Inferior parietal cortex (tissue), 1 donor: ENCODE measurements at regions not wholly inside any gene's neighbourhood (a gene's known extent, or its start where the extent isn't known, plus 50 kb on each side); places are given as distances from the start of the nearest gene placed in this dataset.

Experiments
- DNase-seq: peaks from one replicate; pipeline ENCODE4 v3.0.0-alpha.2; 2016; ENCODE audit errors: extremely low spot score

- DNase-seq: no peak
Measured at GRCh38 chr7:117929237-117929636, 56.0 kb upstream of the CTTNBP2 start.

- DNase-seq: no peak
Measured at GRCh38 chr7:117931314-117931713, 58.1 kb upstream of the CTTNBP2 start.

DNA sequence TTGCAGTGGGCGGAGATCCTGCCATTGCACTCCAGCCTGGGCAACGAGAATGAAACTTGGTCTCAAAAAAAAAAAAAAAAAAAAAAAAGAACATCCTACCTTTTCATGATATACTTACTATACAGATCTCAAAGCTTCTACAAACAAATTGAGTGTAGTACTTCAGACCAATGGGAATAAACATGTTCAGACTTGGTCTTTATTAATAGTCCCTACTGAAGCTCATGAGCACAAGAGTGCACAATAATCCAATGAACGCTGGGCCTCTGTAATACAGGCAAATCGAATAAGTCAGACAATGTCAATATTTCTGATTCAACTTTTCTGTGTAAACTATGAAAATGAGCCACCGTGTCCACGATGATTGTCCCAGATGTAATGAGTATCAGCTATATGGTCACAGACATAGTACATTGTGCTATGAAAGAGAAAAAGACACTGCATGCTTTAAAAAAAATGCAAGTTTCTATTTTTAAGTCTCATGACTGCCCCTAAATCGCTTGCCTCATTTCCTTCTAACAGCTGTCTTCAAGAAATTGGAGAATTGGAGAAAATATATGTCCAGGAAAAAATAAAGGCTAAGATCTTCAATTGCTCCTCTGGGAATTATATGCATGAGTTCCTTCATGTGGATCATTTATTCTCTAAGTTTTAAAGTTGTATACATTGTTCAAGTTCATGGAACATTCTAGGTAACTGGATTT, 64.0 kb upstream of the CTTNBP2 start:
- no peak for DNase-seq

- no peak for DNase-seq
Measured at GRCh38 chr7:117937753-117938483, 64.7 kb upstream of the CTTNBP2 start.

DNA sequence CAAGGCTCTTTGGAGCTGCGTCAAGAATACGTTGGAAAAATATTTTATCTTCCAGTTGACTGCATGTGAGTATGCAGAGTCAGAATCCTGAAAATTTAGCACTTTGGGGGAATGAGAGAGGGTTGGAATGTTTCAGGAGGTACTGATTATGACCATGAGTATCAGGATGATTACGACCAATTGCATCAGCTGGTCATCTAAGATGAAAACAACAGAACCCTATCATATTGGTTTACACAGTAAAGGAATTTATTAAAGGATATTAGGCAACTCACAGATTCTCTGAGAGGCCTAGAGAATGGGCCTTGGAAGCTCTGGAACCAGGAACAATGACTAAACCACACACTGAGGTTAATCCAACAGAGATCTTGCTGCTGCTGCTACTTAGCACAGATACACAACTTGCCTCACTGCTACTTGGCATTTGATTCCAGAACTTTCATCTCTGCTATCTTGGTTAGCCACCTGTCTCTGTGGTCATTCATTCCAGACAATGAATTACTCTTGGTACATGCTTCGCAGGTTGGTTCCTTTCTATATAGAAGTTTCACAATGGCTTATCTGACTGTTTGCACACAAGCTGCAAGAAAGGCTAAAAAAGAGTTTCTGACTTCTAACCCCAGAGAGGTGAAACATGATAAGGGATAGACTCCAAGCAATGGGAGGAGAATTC, 68.0 kb upstream of the CTTNBP2 start:
- DNase-seq: no peak

GRCh38 chr7:117942780-117943179, 69.5 kb upstream of the CTTNBP2 start:
- no peak for DNase-seq

GRCh38 chr7:117944886-117945285, 71.6 kb upstream of the CTTNBP2 start:
- DNase-seq: no peak

DNA sequence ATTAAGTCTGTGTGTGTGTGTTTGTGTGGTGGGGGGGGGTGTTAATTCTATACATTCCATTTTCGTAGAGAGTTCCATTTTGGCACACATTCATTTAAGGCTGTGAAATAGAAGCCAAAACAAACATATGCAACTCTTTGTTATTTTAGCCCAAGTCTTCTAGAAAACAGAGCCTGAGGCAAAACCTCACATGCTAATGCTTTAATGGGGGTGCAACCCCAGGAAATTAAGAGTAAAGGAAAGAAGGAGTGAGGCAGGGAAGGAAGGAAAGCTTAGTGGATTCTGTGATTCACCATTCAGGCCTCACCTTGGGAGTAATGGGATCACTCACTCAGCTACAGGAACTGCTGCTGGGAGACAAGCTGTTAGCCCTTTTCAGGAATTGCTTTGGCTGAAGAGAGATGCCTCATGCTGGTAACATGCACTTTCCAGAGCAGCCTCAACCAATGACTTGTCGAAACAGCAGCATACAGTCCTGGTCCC, 73.0 kb upstream of the CTTNBP2 start:
- no peak for DNase-seq

DNA sequence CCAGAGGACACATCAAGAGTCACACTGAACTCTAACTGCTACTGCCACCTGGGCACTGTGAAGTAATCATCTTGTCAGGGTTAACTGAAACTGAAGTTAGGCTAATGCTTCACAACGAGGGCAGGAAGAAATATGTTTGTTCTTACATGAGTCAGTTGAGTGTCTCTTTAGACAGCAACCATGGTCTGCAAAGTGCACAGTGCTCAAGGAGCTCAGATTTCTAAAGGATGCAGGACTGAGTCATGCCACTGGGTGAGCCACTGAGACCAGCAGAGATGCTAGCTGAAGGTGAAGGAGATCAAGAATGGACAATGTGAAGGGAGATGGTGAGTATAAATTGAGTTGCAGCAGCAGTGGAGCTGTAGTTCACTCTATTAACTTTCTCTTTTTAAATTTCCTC, 76.0 kb upstream of the CTTNBP2 start:
- DNase-seq: no peak

GRCh38 chr7:117950601-117951260, 77.5 kb upstream of the CTTNBP2 start:
- DNase-seq: no peak

GRCh38 chr7:117951285-117951684, 78.0 kb upstream of the CTTNBP2 start:
- no peak for DNase-seq

- no peak for DNase-seq
Measured at GRCh38 chr7:117951691-117952280, 78.5 kb upstream of the CTTNBP2 start.

DNA sequence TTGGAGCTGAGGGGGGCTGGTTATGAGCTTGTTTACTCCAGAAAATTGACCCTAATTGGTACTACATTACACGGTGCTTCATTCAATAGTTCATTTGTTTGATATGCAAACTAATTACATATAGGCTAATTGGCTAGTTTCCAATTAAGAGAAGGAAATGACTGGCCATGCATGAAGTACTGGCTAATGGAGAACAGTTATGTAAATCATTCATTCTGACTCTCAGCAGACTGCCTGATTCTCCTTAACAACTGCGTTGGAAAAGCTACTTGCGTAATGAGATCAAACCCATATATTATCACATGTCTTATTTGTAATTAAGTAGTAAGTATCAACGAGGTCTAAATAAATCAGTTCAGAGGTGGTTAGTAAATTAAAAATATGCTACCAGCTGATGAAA, 81.8 kb upstream of the CTTNBP2 start:
- DNase-seq: no peak

GRCh38 chr7:117960351-117960750, 87.1 kb upstream of the CTTNBP2 start:
- no peak for DNase-seq

- DNase-seq: no peak
Measured at GRCh38 chr7:117961235-117961634, 88.0 kb upstream of the CTTNBP2 start.

- DNase-seq: no peak
Measured at GRCh38 chr7:117962366-117962994, 89.2 kb upstream of the CTTNBP2 start.

DNA sequence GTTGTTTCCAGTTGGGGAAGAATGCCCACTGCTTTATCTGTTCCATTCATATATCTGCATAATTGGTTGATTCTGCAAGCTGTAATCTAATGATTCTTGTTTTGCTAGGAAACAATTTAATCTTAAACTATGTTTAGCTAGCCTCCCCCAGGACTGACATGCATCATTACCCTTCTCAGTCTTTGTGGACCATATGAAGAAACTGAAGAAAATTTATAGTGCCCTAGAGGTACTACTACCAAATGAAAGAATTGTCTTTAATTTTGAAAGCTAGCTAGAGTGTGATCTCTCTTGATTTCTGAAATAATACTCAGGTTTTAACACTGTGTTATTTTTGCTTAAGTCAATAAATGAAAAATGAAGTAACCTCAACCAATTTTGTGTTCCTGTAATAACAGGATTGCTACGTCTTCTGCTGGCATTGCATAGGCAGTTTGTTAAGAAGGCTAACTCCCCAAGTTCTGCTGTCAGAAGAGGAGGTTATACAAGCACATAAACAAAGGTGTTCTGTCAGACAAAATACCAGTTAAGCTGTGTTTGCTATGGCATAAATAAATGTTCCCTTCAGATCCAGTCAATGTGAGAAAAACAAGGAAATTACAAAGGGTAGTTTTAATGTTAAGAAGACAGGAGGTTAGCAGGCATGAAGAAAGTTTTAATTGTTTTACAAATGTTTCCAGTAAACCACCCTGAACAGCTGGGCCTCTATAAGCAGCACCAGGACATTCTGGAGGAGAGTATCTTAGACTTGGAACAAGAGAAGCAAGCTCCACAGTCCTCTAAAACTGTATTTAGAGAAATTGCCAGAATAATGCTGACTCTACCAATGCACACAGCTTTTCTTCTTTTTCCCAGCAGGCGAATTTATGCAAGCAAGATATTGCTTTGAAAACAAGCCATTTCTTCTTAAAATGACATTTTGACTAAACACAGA, 90.3 kb upstream of the CTTNBP2 start:
- DNase-seq: no peak

DNA sequence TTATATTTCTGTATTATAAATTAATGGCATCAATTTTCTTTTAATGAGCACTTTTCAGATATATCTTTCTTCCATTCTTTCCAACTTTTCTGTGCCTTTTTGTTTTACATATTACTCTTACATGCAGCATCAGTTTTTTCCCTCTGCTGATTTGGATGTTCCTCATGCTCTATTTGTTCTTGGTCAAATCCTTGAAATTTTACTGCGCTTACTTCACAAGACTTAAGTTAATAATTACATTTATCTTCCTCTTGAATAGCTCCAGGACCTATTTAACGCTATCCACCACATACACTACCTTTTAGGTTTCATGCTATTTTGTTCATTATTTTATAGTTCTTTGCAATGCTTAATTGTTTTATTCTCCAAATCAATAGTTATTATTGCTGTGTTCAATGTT, 97.6 kb upstream of the CTTNBP2 start:
- DNase-seq: no peak

DNA sequence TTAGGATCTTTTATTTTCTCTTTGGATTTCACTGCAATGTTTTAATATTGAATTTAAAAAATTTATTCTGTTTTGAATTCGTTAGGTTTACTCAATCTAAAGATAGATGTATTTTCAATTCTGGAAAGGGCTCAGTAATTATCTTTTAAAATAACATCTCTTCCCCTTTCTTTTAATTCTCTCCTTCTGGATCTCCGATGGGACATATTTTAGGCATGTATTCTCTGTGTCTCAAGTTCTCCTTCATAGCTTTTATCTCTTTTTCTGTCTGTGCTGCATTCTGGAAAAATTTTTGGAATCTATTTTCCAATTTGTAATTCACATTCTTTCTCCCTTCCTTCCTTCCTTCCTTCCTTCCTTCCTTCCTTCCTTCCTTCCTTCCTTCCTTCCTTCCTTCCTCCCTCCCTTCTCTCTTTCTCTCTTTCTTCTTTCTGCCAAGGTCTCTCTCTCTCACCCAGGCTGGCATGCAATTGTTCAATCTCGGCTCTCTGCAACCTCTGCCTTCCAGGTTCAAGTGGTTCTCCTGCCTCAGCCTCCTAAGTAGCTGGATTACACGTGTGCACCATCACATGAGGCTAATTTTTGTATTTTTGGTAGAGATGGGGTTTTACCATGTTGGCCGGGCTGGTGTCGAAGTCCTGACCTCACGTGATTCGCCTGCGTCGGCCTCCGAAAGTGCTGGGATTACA, 98.5 kb upstream of the CTTNBP2 start:
- no peak for DNase-seq

DNA sequence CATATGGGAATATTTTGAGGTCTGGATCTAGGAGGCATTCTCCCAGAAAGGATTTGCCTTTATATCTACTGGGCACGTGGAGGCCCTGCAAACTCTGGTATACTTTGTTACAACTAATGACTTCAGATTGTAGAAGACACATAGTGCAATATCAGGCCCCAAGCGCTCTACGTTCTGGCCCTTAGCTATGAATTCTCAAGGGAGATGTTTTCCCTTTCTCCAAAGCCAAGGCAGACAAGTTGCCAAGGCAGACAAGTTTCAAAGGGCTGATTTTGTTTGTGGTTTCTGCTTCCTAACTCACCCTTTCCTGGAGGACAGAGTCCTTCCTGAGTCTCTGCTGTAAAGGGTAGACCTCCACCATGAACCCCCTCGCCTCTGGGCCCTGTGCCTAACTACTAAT, 99.4 kb upstream of the CTTNBP2 start:
- no peak for DNase-seq
